Endodermal cell (in vitro differentiated cells): ENCODE measurements at regions not wholly inside any gene's neighbourhood (a gene's known extent, or its start where the extent isn't known, plus 50 kb on each side); places are given as distances from the start of the nearest gene placed in this dataset.

Source experiments
- DNase-seq: peaks from one replicate; pipeline ENCODE4 v3.0.0-alpha.2; 2017
- H3K27ac ChIP-seq: 2 replicates; pipeline ENCODE4 v1.5.1; 2013; ENCODE audit warnings: mild to moderate bottlenecking, low read depth, low read length, moderate library complexity
- H3K27me3 ChIP-seq: 2 replicates; pipeline ENCODE4 v1.6.1; 2013; ENCODE audit warnings: mild to moderate bottlenecking, low read length, moderate library complexity; ENCODE audit not compliant: insufficient read depth, control insufficient read depth, poor library complexity, severe bottlenecking
- H3K36me3 ChIP-seq: 2 replicates; pipeline ENCODE4 v1.7.0; 2013; ENCODE audit warnings: mild to moderate bottlenecking, low read length, moderate library complexity; ENCODE audit not compliant: control insufficient read depth, insufficient read depth
- H3K4me1 ChIP-seq: one replicate; pipeline ENCODE4 v1.7.0; 2013; ENCODE audit warnings: low read length; ENCODE audit not compliant: control insufficient read depth, insufficient read depth
- H3K4me3 ChIP-seq: 2 replicates; pipeline ENCODE4 v1.5.1; 2013; ENCODE audit warnings: mild to moderate bottlenecking, low read length, moderate library complexity
- H3K9ac ChIP-seq: 2 replicates; pipeline ENCODE4 v1.6.1; 2013; ENCODE audit warnings: mild to moderate bottlenecking, low read length, moderate library complexity; ENCODE audit not compliant: poor library complexity, severe bottlenecking; ENCODE audit errors: extremely low read depth
- H3K9me3 ChIP-seq: 2 replicates; pipeline ENCODE4 v1.6.1; 2013; ENCODE audit warnings: mild to moderate bottlenecking, low read length, moderate library complexity; ENCODE audit not compliant: control insufficient read depth
- H3K27ac Mint-ChIP-seq: 2 replicates; pipeline ENCODE4 v1.8.0; 2020; ENCODE audit warnings: mixed read lengths
- H3K27me3 Mint-ChIP-seq: 2 replicates; pipeline ENCODE4 v1.8.0; 2021; ENCODE audit warnings: mild to moderate bottlenecking, mixed read lengths; ENCODE audit not compliant: insufficient read depth
- H3K36me3 Mint-ChIP-seq: 2 replicates; pipeline ENCODE4 v1.8.0; 2020; ENCODE audit warnings: low read depth, mixed read lengths
- H3K4me1 Mint-ChIP-seq: 2 replicates; pipeline ENCODE4 v1.8.0; 2020; ENCODE audit warnings: mixed read lengths
- H3K4me3 Mint-ChIP-seq: 2 replicates; pipeline ENCODE4 v1.8.0; 2020; ENCODE audit warnings: mild to moderate bottlenecking, moderate library complexity, mixed read lengths
- H3K9me3 Mint-ChIP-seq: 2 replicates; pipeline ENCODE4 v1.8.0; 2020; ENCODE audit warnings: mild to moderate bottlenecking, mixed read lengths
- CTCF ChIP-seq: fragments of 200-600 bp; sonication (generic); conservative IDR thresholded peaks from 2 replicates; pipeline ENCODE4 v1.5.0; 2021; ENCODE audit warnings: antibody characterized with exemption, mild to moderate bottlenecking
- WGBS, 2 experiments: methylation state at CpG; one replicate each; pipeline versions ENCODE4 v1.1.5 to v1.1.7; 2013; ENCODE audit warnings: missing lambda C conversion rate in 2 of 2, mixed read lengths in 1 of 2; ENCODE audit not compliant: insufficient coverage in 1 of 2, insufficient read length in 1 of 2; 5-methylcytosine and 5-hydroxymethylcytosine counted together

DNA sequence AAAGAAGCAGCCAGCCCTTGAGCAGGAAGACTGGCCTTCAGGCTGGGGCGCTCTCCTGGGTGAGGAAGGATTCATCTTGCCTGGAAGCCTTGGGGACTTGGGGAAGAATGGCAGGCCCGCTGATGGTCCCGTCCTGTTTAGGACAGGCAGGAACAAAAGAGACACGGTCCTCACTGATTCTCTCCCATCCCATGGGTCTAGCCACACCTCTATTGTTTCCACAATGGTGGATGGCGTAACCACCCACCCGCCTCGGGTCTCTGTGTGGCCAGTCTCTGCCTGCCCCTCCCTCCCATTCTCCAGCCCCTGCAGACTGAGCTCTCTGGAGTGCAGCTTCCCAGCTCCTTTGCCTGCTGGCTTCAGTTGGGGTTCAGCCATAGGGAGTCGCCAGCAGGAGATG, 284.3 kb downstream of the UACA start:
- DNase-seq, result no peak
- H3K27me3 Mint-ChIP-seq, result peaks cover 30% of the 10 kb centered on the region

GRCh38 chr15:70478251-70478990, 284.9 kb downstream of the UACA start:
- Histone ChIP-seq H3K4me3 (no peak overlapping the region), H3K4me1 (no peaks in the 10 kb centered on the region), H3K27ac (no peak overlapping the region), H3K9ac (no peak overlapping the region), H3K9me3 (no peaks in the 10 kb centered on the region), H3K27me3 (no peaks in the 10 kb centered on the region), H3K36me3 (no peaks in the 10 kb centered on the region)
- Mint-ChIP-seq H3K27ac (no peak overlapping the region), H3K27me3 (peaks cover 26% of the 10 kb centered on the region), H3K4me3 (no peak overlapping the region), H3K4me1 (peaks cover 2% of the 10 kb centered on the region), H3K9me3 (no peaks in the 10 kb centered on the region), H3K36me3 (no peaks in the 10 kb centered on the region)
- TF ChIP-seq CTCF, result no peak
- DNase-seq, result no peak
- 87 to 88% methylated on average over 13 to 19 of the region's 19 CpGs for WGBS, 2 experiments

More for the DNA sequence above, 284.3 kb downstream of the UACA start:
- no peaks in the 10 kb centered on the region for H3K9me3 ChIP-seq
- no peaks in the 10 kb centered on the region for H3K9me3 Mint-ChIP-seq
- H3K27me3 ChIP-seq, result no peaks in the 10 kb centered on the region
- 77 to 91% methylated on average over 3 to 8 of the region's 8 CpGs for WGBS, 2 experiments
- H3K36me3 Mint-ChIP-seq, result no peaks in the 10 kb centered on the region
- H3K36me3 ChIP-seq, result no peaks in the 10 kb centered on the region
- H3K4me1 Mint-ChIP-seq, result peaks cover 7% of the 10 kb centered on the region
- no peak overlapping the region for H3K9ac ChIP-seq
- H3K27ac Mint-ChIP-seq, result no peak overlapping the region
- no peak overlapping the region for H3K27ac ChIP-seq
- no peak overlapping the region for H3K4me3 Mint-ChIP-seq
- H3K4me1 ChIP-seq, result no peaks in the 10 kb centered on the region
- TF ChIP-seq CTCF, result no peak
- H3K4me3 ChIP-seq, result no peak overlapping the region

- Mint-ChIP-seq H3K36me3 (no peaks in the 10 kb centered on the region), H3K4me3 (no peak overlapping the region), H3K9me3 (no peaks in the 10 kb centered on the region), H3K27ac (no peak overlapping the region), H3K27me3 (peaks cover 26% of the 10 kb centered on the region), H3K4me1 (no peaks in the 10 kb centered on the region)
- 88 to 94% methylated on average over 5 to 9 of the region's 9 CpGs for WGBS, 2 experiments
- Histone ChIP-seq H3K4me1 (no peaks in the 10 kb centered on the region), H3K9ac (no peak overlapping the region), H3K27ac (no peak overlapping the region), H3K4me3 (no peak overlapping the region), H3K36me3 (no peaks in the 10 kb centered on the region), H3K27me3 (no peaks in the 10 kb centered on the region), H3K9me3 (no peaks in the 10 kb centered on the region)
- no peak for DNase-seq
- TF ChIP-seq CTCF, result no peak
Observed at GRCh38 chr15:70477750-70478250, 285.6 kb downstream of the UACA start.
